ENCODE measurements at regions not wholly inside any gene's neighbourhood (a gene's known extent, or its start where the extent isn't known, plus 50 kb on each side); places are given as distances from the start of the nearest gene placed in this dataset.

- no peak for TF ChIP-seq POLR2AphosphoS5 (IDR thresholded peaks at IDR 0.05; ENCODE audit: borderline replicate concordance, low read depth, low read length)
- no peak for TF ChIP-seq EZH2 (IDR thresholded peaks at IDR 0.05)
These were observed 126.7 kb downstream of the DKK1 start for GRCh38 chr10:52440612-52441285.
